Body of pancreas (tissue), 4 donors: ENCODE measurements at regions not wholly inside any gene's neighbourhood (a gene's known extent, or its start where the extent isn't known, plus 50 kb on each side); places are given as distances from the start of the nearest gene placed in this dataset.
A peak's percentile ranks its signal among the peaks of the same experiment; 100 is the strongest.

ENCODE experiments used
- POLR2A ChIP-seq, 3 donors: fragments of 450-650 bp; IDR thresholded peaks; one replicate each; pipeline ENCODE4 v1.6.1; 2016; ENCODE audit warnings: antibody characterized with exemption in 3 of 3, mild to moderate bottlenecking in 2 of 3
- TF ChIP-seq, protein P1 (sequence below), 7 experiments: fragments of 450-650 bp in 4 of 7; fragments of 200-600 bp in 3 of 7; sonication (generic) in 3 of 7; IDR thresholded peaks; one replicate each; pipeline ENCODE4 v1.5.1; 2016 to 2019; ENCODE audit warnings: antibody characterized with exemption in 7 of 7

DNA sequence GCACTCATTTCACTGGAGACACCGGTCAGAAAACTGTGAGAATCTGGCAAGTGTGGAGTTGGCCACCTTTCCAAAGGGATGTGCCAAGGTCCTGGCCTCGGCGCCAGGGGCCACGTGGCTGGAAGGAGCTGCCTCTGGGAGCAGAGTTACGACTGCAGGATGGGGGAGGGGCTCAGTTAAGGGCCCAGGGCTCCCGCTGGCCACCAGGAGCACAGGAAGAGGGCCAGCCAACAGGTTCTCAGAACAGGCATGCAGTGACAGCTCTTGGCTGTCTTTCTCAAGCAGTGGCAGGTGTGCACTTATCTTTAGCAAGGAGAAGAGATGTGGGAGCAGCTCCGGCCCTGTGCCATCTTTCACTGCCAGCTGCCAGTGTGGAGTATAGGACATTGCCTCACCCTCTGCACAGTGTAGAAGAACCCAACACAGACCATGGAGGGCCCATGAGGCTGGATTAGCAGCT is 115.9 kb upstream of the RBPJ start:
- TF ChIP-seq, protein P1, sequence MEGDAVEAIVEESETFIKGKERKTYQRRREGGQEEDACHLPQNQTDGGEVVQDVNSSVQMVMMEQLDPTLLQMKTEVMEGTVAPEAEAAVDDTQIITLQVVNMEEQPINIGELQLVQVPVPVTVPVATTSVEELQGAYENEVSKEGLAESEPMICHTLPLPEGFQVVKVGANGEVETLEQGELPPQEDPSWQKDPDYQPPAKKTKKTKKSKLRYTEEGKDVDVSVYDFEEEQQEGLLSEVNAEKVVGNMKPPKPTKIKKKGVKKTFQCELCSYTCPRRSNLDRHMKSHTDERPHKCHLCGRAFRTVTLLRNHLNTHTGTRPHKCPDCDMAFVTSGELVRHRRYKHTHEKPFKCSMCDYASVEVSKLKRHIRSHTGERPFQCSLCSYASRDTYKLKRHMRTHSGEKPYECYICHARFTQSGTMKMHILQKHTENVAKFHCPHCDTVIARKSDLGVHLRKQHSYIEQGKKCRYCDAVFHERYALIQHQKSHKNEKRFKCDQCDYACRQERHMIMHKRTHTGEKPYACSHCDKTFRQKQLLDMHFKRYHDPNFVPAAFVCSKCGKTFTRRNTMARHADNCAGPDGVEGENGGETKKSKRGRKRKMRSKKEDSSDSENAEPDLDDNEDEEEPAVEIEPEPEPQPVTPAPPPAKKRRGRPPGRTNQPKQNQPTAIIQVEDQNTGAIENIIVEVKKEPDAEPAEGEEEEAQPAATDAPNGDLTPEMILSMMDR (IDR thresholded peaks at IDR 0.05), result peak in 4 of 7 experiments; percentile 47 to 61 (median 58)
- TF ChIP-seq POLR2A (IDR thresholded peaks at IDR 0.05), result peak in 1 of 3 donors; percentile 20
